GM19395 (cell line): ENCODE measurements at regions not wholly inside any gene's neighbourhood (a gene's known extent, or its start where the extent isn't known, plus 50 kb on each side); places are given as distances from the start of the nearest gene placed in this dataset.

Experiments used
- ATAC-seq: cut with Tn5 transposase; IDR thresholded peaks from one replicate; pipeline ENCODE4 v1.9.1; 2021; ENCODE audit warnings: mild to moderate bottlenecking, moderate library complexity; ENCODE audit not compliant: unreplicated experiment

DNA sequence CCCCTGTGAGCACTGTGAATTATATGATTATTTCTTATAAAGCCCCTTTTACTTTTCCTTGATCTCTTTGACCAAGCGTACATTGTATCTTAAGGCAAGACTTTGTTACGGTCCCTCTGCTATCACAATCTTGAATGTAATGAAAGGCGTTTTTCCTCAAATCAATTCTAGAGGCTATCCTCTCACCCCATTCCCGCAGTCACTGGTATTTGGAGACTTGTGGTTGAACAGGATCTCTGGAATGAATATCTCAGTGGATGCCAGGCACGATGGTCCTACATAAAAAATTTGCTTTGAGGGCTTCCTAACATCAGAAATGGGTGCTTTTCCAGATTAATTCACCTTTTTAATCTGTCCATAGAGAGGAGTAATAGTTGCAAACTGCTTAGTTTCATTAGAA lies 151.4 kb upstream of the PAPPA start:
- no peak for ATAC-seq

DNA sequence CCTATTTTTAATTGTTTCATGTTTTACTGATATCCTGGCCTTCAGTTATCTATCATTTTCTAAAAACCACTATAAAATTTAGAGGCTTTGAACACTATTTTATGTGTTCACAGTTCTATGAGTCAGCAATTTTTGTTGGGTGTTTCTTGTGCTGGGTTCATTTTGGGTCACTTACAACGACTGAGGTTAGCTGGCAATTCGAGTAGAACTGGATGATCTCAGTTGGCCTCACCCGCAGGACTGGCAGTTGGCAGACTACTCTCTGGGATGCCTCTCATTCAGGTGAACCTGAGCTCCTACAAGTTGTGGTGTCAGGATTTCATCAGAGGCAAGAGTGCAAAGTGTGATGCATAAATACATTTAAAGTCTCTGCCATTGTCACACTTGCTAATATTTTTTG lies 151.0 kb upstream of the PAPPA start:
- ATAC-seq = no peak

DNA sequence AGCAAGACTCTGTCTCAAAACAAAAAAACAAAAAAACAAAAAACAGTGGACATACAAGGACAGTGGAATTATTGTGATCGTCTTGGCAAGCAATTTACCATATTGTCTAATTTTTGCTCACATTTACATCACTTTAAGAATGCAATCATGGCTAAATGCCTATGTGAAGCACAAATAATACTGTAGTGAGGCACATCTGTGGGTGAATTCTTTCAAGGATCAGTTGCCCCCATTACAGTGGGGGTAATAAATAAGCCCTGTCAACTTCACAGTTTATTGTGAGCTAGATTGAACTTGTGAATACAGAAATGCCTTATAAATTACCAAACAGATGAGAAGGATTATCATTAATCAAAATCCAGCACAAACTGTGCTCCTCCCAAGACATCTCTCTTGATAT lies 150.2 kb upstream of the PAPPA start:
- no peak for ATAC-seq

DNA sequence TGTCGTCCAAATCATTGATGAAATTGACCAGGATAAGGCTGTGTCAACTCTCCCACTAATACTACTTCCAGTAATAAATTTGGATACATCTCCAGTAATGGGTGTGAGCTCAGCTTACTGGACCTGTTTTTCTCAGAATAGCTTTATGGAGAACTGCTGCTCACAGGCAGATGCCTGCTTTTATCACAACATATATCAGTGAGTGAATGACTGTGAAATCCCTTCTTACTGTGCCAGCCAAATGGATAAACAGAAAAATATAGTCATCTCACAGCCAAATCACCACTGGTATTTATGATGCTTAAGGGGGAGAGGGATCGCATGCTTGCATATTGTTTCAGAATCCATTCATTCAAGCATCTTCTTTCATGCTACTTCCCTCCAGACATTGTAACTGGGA lies 148.4 kb upstream of the PAPPA start:
- ATAC-seq = no peak

DNA sequence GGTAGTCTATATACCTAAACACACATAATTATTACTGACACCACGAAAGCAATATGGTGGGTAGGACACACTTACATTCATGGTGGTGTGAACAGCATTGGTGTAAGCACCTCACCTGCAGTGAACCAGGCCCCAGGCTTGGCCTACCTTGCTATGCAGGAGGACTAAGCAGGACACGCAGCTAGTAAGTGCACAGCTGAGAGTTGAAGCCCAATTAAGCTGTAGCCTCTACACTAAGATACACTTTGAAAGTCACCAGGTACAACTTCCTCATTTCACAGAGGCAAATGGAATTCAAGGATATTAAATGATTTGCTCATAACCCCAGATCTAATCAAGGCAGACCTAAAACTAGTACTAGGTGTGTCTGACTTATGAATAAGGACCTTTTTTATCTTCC lies 145.8 kb upstream of the PAPPA start:
- ATAC-seq = no peak

DNA sequence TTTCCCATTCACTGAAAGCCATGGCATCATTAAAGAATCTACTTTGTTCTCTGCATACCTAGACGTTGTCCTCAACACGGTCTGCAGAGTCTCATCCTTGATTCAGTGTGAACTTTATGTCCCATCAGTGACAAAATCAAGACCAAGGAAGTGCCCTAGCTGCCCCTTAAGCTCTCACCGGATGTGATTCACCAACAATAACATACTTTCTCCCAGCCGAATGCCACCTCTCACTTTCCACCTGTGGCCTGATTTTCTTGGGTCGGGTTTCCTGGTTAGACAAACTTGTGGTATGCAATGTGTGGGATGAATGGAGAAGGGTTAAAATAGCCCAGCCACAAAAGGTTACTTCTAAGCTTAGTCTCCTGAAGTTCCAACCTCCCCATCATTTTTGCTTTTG lies 145.3 kb upstream of the PAPPA start:
- no peak for ATAC-seq

DNA sequence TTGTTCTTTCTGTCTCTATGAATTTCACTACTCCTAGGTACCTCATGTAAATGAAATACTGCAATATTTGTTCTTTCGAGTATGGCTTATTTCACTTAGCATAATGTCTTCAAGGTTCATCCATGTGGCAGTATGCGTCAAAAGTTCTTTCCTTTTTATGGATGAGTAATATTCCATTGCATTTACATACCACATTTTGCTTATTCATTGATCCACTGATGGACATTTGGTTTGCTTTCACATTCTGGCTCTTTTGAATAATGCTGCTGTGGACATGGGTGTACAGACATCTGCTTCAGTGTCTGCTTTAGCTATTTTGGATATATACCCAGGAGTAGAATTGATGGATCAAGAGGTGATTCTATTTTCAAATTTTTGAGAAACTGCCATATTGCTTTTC lies 144.2 kb upstream of the PAPPA start:
- no peak for ATAC-seq

DNA sequence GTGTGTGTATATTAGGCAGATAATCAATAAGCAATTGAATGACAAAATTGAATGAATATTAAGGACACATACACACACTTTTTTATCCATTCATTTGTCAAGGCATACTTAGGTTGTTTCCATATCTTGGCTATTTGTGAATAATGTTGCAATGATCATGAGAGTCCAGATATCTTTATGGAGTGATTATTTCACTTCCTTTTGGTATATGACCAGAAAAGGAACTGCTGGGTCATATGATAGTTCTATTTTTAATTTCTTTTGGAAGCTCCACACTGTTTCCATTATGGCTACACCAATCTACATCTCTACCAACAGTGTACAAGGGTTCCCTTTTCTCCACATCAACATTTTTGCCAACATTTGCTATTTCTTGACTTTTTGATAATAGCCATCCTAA lies 137.7 kb upstream of the PAPPA start:
- no peak for ATAC-seq

DNA sequence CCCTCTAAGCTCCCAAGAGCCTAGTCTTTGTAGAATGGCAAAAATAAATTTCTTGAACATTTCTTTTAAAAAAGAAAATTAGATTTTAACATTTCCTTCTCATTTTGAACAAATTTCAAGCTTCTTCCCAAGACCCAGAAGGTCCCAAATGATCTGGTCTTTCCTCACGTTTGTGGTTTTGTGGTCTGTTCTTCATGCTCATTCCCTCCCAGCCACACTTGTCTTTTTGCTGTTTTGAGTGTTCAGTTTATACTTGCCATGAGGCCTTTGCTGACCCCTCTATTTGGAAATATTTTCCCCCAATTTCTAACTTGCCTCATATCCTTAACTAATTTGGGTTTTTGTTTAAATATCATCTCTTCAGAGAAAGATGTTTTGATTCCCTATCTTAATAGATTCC lies 133.4 kb upstream of the PAPPA start:
- ATAC-seq = no peak

DNA sequence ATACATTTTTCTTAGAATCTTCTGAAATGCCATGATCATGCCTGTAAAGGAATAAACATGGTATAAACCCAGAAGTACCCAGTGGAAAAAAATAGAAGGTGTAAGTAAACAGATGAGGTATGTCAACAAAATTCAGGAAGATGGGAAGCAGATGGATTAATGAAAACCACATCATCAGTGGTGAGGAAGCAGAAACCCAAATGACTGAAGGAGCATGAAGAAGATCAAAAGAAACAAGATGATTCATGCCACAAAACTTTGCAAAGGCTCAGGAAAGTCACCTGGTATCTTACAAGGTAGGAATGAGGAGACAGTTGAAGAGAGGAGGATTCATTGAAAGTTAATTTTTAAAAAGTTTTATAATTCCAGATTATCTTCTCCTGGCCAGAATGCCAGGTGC lies 132.8 kb upstream of the PAPPA start:
- ATAC-seq = no peak

DNA sequence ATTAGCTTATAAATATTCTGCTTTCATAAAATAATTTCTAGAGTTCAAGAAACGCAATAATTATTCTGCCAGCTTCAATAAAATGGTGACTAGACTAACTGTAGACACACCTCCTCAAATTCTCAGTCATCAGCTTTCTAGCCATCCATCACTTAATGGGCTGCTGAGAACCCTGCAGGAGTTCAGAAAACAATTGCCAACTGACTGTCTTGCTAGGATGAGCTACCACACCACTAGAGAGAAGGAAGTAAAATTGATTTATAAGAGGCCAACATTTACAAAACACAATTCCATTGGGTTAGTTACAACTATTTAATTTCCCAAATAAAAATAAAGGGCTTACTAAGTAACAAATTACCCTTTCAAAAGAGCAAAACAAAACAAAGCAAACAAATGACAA lies 126.5 kb upstream of the PAPPA start:
- ATAC-seq = no peak

DNA sequence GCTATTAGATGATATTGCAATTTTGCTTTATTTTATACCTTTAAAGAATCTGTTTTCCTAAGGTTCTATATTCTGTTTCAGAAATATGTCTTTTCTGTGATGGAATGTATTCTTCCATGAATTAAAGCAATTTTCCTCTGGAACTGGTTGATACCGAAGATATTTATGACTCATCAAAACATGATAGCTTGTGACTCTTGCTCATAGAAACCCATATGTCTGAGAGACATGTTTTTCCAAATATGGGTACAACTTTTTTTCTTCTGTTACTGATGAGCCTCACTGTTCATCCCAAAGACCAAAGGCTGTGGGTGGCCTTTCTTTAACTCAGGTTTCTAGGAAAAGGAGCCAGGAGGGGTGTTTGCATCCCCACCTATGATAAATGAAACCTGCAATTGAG lies 126.1 kb upstream of the PAPPA start:
- no peak for ATAC-seq

DNA sequence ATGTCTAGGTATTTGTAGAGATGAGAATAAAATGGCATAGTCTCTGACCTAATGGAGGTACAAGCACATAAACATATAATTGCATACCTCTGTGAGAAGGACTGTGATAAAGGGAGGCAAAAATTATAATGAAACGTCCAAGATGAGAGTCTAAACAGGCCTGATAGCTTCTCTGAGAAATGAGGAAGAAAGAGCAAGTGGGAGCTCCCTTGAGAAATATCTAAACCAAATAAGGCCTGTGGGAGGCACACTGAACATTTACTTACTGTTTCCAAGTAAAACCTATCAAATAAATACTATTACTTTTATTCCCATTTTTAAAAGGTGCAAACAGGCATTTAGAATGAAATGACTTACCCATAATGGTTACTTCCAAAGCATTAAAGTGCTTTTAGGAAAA lies 125.6 kb upstream of the PAPPA start:
- no peak for ATAC-seq

DNA sequence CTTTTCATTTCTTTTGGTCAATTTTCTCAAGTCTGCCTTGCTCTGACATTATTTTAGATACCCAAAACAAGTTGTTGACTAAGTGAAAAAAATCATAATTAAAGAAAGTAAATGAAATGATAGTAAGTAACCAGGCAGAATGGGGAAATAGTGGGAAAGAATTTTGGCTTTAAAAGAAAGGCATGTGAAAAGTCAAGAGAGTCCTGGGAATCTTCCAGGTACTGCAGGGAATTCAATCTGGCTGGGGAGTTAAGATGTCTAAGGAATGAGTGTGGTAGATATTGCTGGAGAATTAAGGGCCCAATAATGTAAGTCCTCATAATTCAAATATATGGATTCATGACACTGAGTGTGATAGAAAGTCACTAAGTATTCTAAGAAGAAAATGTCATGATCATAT lies 123.1 kb upstream of the PAPPA start:
- ATAC-seq = no peak

DNA sequence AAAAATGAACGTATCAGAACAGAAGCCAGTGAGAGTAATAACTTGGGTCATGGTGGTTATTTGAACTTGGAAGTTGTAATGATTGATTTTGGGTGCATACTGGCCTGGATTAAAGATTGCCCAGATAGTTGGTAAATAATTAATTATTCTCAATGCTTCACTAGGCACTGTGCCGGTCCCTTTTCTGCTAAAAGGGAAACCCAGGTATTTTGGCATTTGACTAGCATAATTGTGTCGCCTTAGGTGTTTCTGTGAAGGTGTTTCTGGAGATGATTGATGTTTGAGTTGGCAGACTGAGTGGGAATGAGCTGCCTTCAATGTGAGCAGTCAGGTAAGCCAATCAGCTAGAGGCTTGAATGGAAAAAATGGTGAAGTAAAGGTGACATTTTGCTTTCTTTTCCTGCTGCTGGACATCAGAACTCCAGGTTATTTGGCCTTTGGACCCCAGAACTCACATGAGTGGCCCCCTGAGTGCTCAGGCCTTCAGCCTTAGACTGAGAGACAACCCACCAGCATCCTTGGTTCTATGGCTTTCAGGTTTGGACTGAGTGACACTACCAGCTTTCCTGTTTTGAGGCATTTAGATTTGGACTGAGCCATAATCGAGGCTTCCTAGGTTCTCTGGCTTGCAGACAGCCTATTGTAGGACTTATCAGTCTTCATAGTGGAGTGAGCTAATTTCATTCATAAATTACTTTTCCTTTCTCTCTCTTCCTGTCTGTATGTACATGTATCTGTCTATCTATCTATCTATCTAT lies 120.7 kb upstream of the PAPPA start:
- no peak for ATAC-seq

DNA sequence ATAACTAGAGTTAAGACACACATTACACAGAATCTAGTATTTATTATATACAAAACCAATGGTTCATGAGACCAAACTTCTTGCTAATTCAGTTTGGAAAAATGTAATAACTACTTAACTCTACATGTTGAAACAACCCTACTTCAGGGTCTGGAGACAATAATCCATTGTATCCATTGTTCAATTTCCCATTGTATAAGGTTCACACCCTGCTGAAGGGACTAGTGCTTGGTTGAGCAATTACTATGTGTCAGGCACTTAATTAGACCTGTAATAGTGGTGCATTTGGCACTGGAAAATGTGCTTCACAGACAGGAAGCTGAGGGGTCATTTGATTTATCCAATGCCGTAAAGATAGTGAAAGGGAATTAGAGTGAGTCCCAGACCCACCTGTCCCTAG lies 114.3 kb upstream of the PAPPA start:
- ATAC-seq = no peak

DNA sequence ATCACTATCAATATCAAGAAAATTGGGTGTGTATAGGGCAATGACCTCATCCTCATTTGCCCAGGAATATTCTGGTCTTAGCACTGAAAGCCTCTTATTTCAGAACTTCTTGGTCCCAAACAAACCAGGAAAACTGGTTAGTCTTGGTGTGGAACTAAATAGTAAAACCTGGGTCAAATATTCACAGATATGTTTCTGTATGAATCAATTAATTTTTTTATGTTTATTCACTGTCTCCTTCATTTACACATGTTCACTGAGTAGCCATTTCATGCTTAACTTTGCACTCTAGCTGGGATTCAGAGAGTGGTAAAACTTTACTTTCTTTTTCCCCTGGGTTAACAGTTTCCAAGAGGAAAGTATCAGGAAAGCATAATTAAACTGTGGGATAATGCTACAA lies 113.7 kb upstream of the PAPPA start:
- no peak for ATAC-seq

DNA sequence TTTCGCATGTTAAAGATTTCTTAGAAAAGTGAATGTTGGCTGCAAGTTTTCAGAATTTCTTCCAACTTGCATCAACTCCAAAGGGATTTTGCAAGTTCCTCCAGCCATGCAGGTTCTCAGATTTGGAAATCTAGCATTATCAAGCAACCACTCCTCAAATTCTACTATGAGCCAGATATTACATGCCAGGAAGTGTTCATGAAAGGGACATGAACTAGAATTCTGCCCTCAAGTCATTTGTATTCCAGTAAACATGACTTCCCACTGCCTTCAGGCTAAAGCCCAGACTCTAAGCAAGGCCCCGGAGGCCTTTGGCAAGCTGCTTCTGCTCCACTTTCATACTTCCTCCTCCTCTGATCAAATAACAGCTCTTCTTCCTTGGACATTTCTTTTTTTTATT lies 111.3 kb upstream of the PAPPA start:
- no peak for ATAC-seq

DNA sequence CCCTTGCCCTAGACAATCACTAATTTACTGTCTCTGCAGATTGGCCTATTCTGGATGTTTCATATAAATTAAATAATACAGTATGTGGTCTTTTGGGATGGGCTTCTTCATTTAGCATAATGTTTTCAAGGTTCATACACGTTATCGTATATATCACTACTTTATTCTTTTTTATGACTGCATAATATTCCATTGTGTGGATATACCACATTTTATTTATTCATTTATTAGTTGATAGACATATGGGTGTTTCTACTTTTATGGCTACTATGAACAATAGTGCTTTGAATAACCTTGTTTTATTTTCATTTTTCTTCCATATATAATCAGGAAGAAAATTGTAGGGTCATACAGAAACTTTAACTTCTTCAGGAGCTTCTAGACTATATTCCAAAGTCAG lies 108.5 kb upstream of the PAPPA start:
- ATAC-seq = no peak

DNA sequence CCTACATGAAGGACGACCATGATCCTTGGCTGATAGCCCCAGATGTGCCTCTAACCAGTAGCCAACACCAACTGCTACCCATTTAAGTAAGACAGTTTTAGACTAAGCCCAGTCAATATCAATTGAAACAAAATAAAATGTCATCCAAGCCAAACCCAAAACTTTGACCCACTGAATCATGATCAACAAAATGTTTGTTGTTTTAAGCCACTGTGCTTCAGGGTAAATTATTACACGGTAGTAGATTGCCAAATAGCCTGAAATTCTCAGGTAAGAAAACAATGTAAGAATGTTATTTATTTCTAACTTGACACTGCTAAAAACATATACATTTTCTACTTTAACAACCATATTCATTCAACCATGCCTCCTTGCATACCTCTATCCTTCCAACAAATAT lies 105.5 kb upstream of the PAPPA start:
- ATAC-seq = no peak

DNA sequence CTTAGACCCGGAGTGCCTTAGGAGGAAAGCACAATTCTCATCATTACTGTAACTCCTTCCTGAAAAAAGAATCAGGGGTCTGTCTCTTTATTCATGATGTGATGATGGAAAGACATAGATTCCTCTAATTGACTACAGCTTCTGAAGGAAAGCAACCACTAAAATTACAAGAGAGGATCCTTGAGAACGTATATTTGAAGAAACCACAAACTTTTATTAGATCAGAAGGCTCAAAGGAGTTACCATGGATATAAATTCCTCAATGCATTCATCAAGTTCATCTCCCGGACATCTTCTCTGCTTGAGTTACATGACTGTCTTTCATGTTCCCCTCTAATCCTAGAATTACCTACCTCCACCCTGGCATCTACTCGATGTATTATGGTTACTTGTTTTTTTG lies 104.1 kb upstream of the PAPPA start:
- ATAC-seq = no peak

DNA sequence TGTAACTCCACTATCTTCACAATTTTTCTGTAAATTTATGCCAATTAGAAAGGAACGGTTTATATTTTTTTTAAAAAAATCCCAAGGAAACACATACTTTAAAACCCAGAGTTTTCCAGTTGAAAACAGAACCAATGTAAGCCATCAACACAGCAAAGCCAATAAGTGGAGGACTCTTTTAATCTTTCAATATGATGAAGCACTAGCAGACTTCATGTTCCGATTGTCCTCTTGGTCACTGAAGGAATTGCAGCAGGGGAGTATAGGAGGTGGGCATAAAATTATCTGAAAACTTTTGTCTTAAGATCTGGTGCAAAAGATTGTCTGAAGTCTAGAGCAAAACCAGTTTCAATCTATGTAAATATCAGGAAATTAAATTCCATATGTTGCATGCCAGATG lies 102.1 kb upstream of the PAPPA start:
- ATAC-seq = no peak

DNA sequence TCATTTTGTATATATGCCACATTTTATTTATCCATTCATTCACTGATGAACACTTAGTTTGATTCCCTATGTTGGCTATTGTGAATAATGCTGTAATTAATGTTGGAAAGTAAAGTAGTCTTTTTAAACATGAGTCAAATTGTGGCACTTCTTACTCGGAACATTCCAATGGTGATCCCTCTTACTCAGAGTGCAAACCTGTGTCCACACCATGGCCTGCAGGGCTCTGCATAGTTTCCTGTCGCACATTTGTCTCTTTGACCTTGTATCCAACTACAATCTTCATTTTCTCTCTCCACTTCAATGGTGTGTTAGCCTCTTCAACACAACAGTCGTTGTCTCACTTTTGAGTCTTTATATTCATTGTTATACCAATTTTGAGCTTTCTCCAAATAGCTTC lies 98.1 kb upstream of the PAPPA start:
- ATAC-seq = no peak

DNA sequence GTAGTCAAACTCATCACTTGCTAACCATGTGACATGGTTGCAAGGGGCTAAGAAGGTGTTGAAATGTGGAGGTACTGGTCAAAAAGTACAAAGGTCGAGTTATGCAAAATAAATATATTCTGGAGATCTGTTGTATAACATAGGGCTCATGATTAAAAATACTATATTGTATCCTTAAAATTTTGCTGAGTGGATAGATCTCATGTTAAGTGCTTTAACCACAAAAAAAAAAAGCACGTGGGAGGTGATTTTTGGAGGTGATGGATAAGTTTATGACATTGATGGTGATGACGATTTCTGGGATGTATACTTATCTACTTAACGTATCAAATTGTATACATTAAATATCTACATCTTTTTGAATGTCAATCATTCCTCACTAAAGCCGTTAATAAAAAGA lies 96.2 kb upstream of the PAPPA start:
- no peak for ATAC-seq
